ENCODE measurements at regions not wholly inside any gene's neighbourhood (a gene's known extent, or its start where the extent isn't known, plus 50 kb on each side); places are given as distances from the start of the nearest gene placed in this dataset.

DNA sequence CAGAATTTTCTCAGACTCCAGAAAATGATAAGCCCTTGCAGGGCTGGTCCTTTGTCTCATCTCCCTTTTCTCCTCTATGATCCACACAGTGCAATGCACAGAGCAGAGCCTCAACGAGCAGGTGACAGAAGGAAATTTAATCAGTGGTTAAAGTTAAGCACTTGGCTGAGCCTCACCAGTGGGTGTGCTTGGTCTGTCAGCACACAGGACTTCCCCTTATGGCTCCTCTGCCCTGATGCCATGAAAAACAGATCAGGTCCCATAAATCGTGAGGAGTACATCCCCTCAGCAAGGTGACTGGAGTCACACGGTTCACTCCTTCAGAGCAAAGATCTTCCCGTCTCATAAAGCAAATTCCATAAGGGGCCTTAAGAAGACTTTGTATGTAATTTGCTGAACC is 818.2 kb downstream of the UQCRFS1 start:
- dilution Hi-C loops (cut with MboI; ENCODE audit: extremely low pct_ligation_motif_present, low sequenced_read_pairs) = no loop called here
- Histone ChIP-seq H4K20me1 (replicated peaks; ENCODE audit: control insufficient read depth, extremely low read depth, insufficient read depth, low read length) (no peaks in the 10 kb centered on the region), H3K27ac (ENCODE audit: insufficient read depth, low read depth, low read length) (no peak overlapping the region), H2AFZ (ENCODE audit: low read depth, low read length) (no peak overlapping the region), H3K4me1 (ENCODE audit: control insufficient read depth, extremely low read depth, insufficient read depth, low read length) (no peaks in the 10 kb centered on the region), H3K9me3 (replicated peaks; ENCODE audit: control insufficient read depth, insufficient read depth, low read length) (no peaks in the 10 kb centered on the region), H3K27me3 (ENCODE audit: control insufficient read depth in 2 of 2, insufficient read depth in 2 of 2, low read length in 2 of 2) (no peaks in the 10 kb centered on the region), H3K9ac (replicated peaks; ENCODE audit: extremely low read depth, insufficient read depth, low read length) (no peak overlapping the region), H3K9me1 (replicated peaks; ENCODE audit: control insufficient read depth, extremely low read depth, insufficient read depth, low read length) (no peaks in the 10 kb centered on the region), H3K4me3 (replicated peaks in 1 of 3; ENCODE audit: insufficient read depth in 1 of 3, low read depth in 1 of 3, low read length in 3 of 3) (no peak overlapping the region), H3K4me2 (ENCODE audit: insufficient read depth, low read length) (no peak overlapping the region), H3K36me3 (ENCODE audit: control insufficient read depth in 2 of 2, extremely low read depth in 1 of 2, insufficient read depth in 2 of 2, low read length in 2 of 2) (no peaks in the 10 kb centered on the region), H3K79me2 (ENCODE audit: control insufficient read depth, insufficient read depth, low read length) (no peaks in the 10 kb centered on the region)
- ChIA-PET POLR2A (no interaction called here), CTCF (no interaction called here)
- intact Hi-C loops (cut with micrococcal nuclease) = no loop called here
- FAIRE-seq = no peak
- DNase-seq (ENCODE audit: low read depth, low spot score) = no peak
- no peak for TF ChIP-seq EZH2 (IDR thresholded peaks at IDR 0.05; ENCODE audit: borderline replicate concordance, low read depth, low read length, severe bottlenecking)
- no peak for TF ChIP-seq POLR2A (IDR thresholded peaks at IDR 0.05; ENCODE audit: low read depth, low read length)
- TF ChIP-seq GATA2 (IDR thresholded peaks at IDR 0.05; ENCODE audit: insufficient read depth, insufficient read length, low read depth, low read length) = no peak
- TF ChIP-seq JUN (IDR thresholded peaks at IDR 0.05; ENCODE audit: borderline replicate concordance, insufficient read depth, insufficient read length, low read depth) = no peak
- TF ChIP-seq, protein P1, sequence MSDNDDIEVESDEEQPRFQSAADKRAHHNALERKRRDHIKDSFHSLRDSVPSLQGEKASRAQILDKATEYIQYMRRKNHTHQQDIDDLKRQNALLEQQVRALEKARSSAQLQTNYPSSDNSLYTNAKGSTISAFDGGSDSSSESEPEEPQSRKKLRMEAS (IDR thresholded peaks at IDR 0.05; ENCODE audit: insufficient read depth, insufficient read length) = no peak
- no peak for TF ChIP-seq POLR2AphosphoS5 (IDR thresholded peaks at IDR 0.05; ENCODE audit: insufficient read depth, low read depth, low read length)
- TF ChIP-seq, protein P2, sequence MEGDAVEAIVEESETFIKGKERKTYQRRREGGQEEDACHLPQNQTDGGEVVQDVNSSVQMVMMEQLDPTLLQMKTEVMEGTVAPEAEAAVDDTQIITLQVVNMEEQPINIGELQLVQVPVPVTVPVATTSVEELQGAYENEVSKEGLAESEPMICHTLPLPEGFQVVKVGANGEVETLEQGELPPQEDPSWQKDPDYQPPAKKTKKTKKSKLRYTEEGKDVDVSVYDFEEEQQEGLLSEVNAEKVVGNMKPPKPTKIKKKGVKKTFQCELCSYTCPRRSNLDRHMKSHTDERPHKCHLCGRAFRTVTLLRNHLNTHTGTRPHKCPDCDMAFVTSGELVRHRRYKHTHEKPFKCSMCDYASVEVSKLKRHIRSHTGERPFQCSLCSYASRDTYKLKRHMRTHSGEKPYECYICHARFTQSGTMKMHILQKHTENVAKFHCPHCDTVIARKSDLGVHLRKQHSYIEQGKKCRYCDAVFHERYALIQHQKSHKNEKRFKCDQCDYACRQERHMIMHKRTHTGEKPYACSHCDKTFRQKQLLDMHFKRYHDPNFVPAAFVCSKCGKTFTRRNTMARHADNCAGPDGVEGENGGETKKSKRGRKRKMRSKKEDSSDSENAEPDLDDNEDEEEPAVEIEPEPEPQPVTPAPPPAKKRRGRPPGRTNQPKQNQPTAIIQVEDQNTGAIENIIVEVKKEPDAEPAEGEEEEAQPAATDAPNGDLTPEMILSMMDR (IDR thresholded peaks at IDR 0.05; ENCODE audit: extremely low read depth in 1 of 2, insufficient read depth in 1 of 2, low read depth in 1 of 2, low read length in 2 of 2) = no peak
- no peak for TF ChIP-seq MYC (IDR thresholded peaks at IDR 0.05; ENCODE audit: low read depth, low read length)
- no peak for TF ChIP-seq FOS (IDR thresholded peaks at IDR 0.05; ENCODE audit: borderline replicate concordance, insufficient read depth, low read length)
- BruUV-seq (replicated peaks) = no TSS peak

Measured in endothelial cell of umbilical vein (primary cell).